Osteoblast (primary cell): ENCODE measurements at regions not wholly inside any gene's neighbourhood (a gene's known extent, or its start where the extent isn't known, plus 50 kb on each side); places are given as distances from the start of the nearest gene placed in this dataset.
A peak's percentile ranks its signal among the peaks of the same experiment; 100 is the strongest.
"Not testable (repeated sequence)": the region's sequence is repeated elsewhere in the genome, so short reads cannot be mapped to it uniquely, and the experiment has no call there.

Experiments used
- DNase-seq: peaks from one replicate; pipeline ENCODE4 v3.0.0; 2011; ENCODE audit warnings: low spot score, mixed read lengths; ENCODE audit not compliant: insufficient read length; ENCODE audit errors: missing footprints
- H2AFZ ChIP-seq: 2 replicates; pipeline ENCODE4 v1.6.0; 2011; ENCODE audit warnings: mild to moderate bottlenecking, low read length
- H3K27ac ChIP-seq: 2 replicates; pipeline ENCODE4 v1.5.1; 2011; ENCODE audit warnings: mild to moderate bottlenecking, low read depth, low read length, moderate library complexity
- H3K27me3 ChIP-seq: 2 replicates; pipeline ENCODE4 v1.6.0; 2012; ENCODE audit warnings: mild to moderate bottlenecking, control low read depth, inconsistent platforms, low read length, moderate library complexity; ENCODE audit not compliant: insufficient read depth
- H3K36me3 ChIP-seq: 2 replicates; pipeline ENCODE4 v1.5.1; 2011; ENCODE audit warnings: mild to moderate bottlenecking, low read length, control low read depth, moderate library complexity; ENCODE audit not compliant: insufficient read depth
- H3K4me1 ChIP-seq: 2 replicates; pipeline ENCODE4 v1.5.1; 2011; ENCODE audit warnings: mild to moderate bottlenecking, low read length, control low read depth, moderate library complexity; ENCODE audit not compliant: insufficient read depth
- H3K4me2 ChIP-seq: 2 replicates; pipeline ENCODE4 v1.6.0; 2011; ENCODE audit warnings: mild to moderate bottlenecking, low read length; ENCODE audit not compliant: insufficient read depth
- H3K4me3 ChIP-seq: fragments of 200-600 bp; sonication (generic); 3 replicates; pipeline ENCODE4 v1.5.1; 2012; ENCODE audit warnings: mild to moderate bottlenecking, low read length, inconsistent platforms; ENCODE audit not compliant: insufficient read depth
- H3K79me2 ChIP-seq: 2 replicates; pipeline ENCODE4 v1.6.0; 2012; ENCODE audit warnings: mild to moderate bottlenecking, low read length, control low read depth, inconsistent platforms; ENCODE audit not compliant: insufficient read depth
- H3K9me3 ChIP-seq: 2 replicates; pipeline ENCODE4 v1.5.1; 2011; ENCODE audit warnings: low read depth, low read length, control low read depth
- H4K20me1 ChIP-seq: 2 replicates; pipeline ENCODE4 v1.6.0; 2012; ENCODE audit warnings: mild to moderate bottlenecking, low read length, control low read depth; ENCODE audit not compliant: insufficient read depth
- CTCF ChIP-seq: IDR thresholded peaks from 2 replicates; pipeline ENCODE4 v1.5.1; 2011; ENCODE audit warnings: mild to moderate bottlenecking, low read depth, low read length, moderate library complexity; ENCODE audit errors: extremely low read depth

GRCh38 chr14:101628975-101629374, 67.7 kb downstream of the DIO3 start:
- no peaks in the 10 kb centered on the region for H3K36me3 ChIP-seq

GRCh38 chr14:101630056-101630965, 69.0 kb downstream of the DIO3 start:
- peaks cover 3% of the 10 kb centered on the region for H3K27me3 ChIP-seq
- H3K9me3 ChIP-seq = no peaks in the 10 kb centered on the region
- no peaks in the 10 kb centered on the region for H3K36me3 ChIP-seq
- H3K4me1 ChIP-seq = no peaks in the 10 kb centered on the region
- no peak overlapping the region for H3K4me3 ChIP-seq
- TF ChIP-seq CTCF = no peak
- H4K20me1 ChIP-seq = no peaks in the 10 kb centered on the region
- no peaks in the 10 kb centered on the region for H3K79me2 ChIP-seq
- no peak overlapping the region for H3K4me2 ChIP-seq
- H3K27ac ChIP-seq = no peak overlapping the region
- no peak overlapping the region for H2AFZ ChIP-seq
- no peak for DNase-seq

More at GRCh38 chr14:101628975-101629374, 67.7 kb downstream of the DIO3 start:
- H3K4me2 ChIP-seq = peak overlapping the region; percentile 81
- no peaks in the 10 kb centered on the region for H3K4me1 ChIP-seq
- DNase-seq = no peak
- H4K20me1 ChIP-seq = no peaks in the 10 kb centered on the region
- TF ChIP-seq CTCF = no peak
- no peak overlapping the region for H3K27ac ChIP-seq
- H2AFZ ChIP-seq = peak overlapping the region; percentile 93
- H3K79me2 ChIP-seq = no peaks in the 10 kb centered on the region
- H3K27me3 ChIP-seq = peaks cover 3% of the 10 kb centered on the region
- no peaks in the 10 kb centered on the region for H3K9me3 ChIP-seq
- peak overlapping the region; percentile 64 for H3K4me3 ChIP-seq

- Histone ChIP-seq H3K27me3 (peaks cover 3% of the 10 kb centered on the region), H3K27ac (no peak overlapping the region), H3K4me2 (no peak overlapping the region), H2AFZ (no peak overlapping the region), H3K4me1 (no peaks in the 10 kb centered on the region), H4K20me1 (no peaks in the 10 kb centered on the region), H3K4me3 (no peak overlapping the region), H3K79me2 (no peaks in the 10 kb centered on the region), H3K36me3 (no peaks in the 10 kb centered on the region), H3K9me3 (no peaks in the 10 kb centered on the region)
- no peak for DNase-seq
- no peak for TF ChIP-seq CTCF
These were observed 69.9 kb downstream of the DIO3 start for GRCh38 chr14:101631199-101631598.

GRCh38 chr14:101631970-101632369, 70.7 kb downstream of the DIO3 start:
- H3K4me1 ChIP-seq, H3K27me3 ChIP-seq, H3K4me3 ChIP-seq, H3K36me3 ChIP-seq, H2AFZ ChIP-seq, H4K20me1 ChIP-seq, H3K4me2 ChIP-seq, H3K9me3 ChIP-seq, H3K27ac ChIP-seq, DNase-seq, H3K79me2 ChIP-seq: not testable (repeated sequence)
